ENCODE measurements at regions not wholly inside any gene's neighbourhood (a gene's known extent, or its start where the extent isn't known, plus 50 kb on each side); places are given as distances from the start of the nearest gene placed in this dataset.
A peak's percentile ranks its signal among the peaks of the same experiment; 100 is the strongest.

DNA sequence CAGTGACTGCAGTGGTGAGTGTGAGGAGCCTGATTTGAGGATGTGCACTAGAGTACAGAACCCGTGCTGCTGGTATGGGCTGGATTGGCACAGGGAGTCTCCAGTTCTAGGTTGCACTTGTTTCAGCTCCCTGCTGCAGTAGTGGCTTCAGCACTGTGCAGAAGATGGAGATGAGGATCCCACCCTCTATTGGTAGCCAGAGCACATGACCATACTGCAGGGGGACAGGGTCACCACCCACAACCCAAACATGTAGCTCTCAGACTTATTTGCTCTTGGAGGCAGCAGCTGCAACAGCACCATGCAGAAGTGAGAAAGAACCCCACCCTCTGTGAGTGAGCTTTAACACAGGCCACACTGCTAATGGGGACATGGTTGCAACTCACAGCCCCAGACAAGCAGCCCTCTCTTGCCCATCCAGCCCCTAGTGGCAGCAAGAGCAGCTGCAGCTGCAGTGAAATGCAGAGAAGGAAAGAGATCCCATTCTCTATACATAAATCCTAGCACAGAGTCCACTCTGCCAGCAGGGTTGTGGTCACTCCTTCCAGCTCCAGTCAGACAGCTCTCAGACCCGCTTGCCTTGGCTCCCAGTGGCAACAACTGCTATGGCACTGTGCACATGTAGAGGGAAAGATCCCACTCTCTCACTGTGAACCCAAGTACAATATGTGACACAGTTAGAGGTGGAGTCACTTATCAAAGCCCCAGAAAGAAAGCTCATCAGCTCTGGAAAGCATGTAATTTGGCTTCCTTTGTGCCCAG is 51.4 kb upstream of the SCIN start:
- DNase-seq: peak; percentile 19

DNA sequence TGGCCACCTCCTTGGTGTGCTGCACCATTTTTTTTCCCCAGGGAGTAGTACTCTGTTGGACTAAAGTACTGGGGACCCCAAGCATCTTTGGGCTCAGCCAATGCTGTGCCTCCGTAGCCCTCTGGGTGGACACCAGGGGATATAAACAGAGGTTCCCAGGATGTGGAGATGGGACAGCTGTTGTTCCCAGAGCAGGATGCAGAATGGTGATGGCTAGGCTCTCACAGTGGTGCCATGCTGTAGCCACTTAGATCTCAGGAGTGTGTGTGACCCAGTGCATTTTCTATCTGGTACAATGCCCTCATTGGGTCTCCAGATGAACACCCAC is 50.9 kb upstream of the SCIN start:
- no peak for DNase-seq
